Fibroblast of mammary gland (primary cell): ENCODE measurements at regions not wholly inside any gene's neighbourhood (a gene's known extent, or its start where the extent isn't known, plus 50 kb on each side); places are given as distances from the start of the nearest gene placed in this dataset.

ENCODE experiments used
- DNase-seq: peaks from one replicate; pipeline ENCODE4 v3.0.0-alpha.2; 2010; ENCODE audit warnings: low read depth
- H3K4me3 ChIP-seq: 2 replicates; pipeline ENCODE4 v1.5.1; 2011; ENCODE audit warnings: low read depth, mild to moderate bottlenecking, low read length, moderate library complexity; ENCODE audit not compliant: control insufficient read depth
- TF ChIP-seq, protein P1 (sequence below): conservative IDR thresholded peaks from 2 replicates; pipeline ENCODE4 v1.5.1; 2011; ENCODE audit warnings: low read depth, low read length, inconsistent platforms; ENCODE audit not compliant: control insufficient read depth, insufficient read depth

DNA sequence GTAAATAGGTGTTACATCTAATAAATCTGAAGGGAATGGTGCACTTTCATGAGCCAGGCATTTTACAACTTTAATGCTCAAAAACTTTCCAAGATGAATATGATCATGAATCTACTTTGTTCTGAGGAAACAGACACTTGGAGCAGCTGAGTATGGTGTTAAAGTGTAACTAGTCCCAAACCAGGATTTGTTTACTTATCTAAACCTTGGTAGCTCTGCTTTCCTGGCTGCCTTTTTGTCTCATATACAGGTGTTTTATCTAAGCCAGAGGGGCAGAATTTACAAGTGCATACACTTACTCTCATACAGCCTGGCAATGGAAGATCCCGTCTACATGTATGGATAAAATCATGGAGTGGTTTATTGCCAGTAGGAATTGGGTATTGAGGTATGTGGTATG is 171.5 kb downstream of the FAT3 start:
- TF ChIP-seq, protein P1, sequence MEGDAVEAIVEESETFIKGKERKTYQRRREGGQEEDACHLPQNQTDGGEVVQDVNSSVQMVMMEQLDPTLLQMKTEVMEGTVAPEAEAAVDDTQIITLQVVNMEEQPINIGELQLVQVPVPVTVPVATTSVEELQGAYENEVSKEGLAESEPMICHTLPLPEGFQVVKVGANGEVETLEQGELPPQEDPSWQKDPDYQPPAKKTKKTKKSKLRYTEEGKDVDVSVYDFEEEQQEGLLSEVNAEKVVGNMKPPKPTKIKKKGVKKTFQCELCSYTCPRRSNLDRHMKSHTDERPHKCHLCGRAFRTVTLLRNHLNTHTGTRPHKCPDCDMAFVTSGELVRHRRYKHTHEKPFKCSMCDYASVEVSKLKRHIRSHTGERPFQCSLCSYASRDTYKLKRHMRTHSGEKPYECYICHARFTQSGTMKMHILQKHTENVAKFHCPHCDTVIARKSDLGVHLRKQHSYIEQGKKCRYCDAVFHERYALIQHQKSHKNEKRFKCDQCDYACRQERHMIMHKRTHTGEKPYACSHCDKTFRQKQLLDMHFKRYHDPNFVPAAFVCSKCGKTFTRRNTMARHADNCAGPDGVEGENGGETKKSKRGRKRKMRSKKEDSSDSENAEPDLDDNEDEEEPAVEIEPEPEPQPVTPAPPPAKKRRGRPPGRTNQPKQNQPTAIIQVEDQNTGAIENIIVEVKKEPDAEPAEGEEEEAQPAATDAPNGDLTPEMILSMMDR, result no peak
- H3K4me3 ChIP-seq, result no peak overlapping the region
- DNase-seq, result no peak

GRCh38 chr11:92397221-92397755 is 172.7 kb downstream of the FAT3 start:
- no peak for DNase-seq
- TF ChIP-seq, protein P1, result no peak
- no peak overlapping the region for H3K4me3 ChIP-seq

GRCh38 chr11:92399705-92400104 is 175.1 kb downstream of the FAT3 start:
- no peak for DNase-seq
- no peak overlapping the region for H3K4me3 ChIP-seq
- TF ChIP-seq, protein P1, result peak; percentile 1

DNA sequence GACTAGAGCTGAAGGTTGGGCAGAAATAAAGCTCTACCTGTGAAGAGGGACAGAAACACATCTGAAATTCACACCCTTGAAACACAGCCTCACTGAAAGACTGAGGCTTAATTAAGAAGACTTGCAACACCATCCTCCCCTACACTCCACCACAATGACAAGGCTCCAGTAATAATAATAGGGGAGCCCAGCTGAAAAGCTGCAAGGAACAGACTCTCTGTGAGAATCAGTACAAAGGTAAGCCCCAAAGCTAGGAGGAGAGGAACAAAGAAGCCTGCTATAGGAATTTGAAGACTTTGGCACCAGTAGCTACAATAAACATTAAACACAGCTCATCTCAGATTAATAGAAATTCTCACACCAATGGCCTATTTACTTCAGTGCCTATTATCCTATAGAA is 176.9 kb downstream of the FAT3 start:
- no peak for DNase-seq
- TF ChIP-seq, protein P1, result no peak

GRCh38 chr11:92406472-92406871 is 181.9 kb downstream of the FAT3 start:
- TF ChIP-seq, protein P1, result no peak
- H3K4me3 ChIP-seq, result no peak overlapping the region
- no peak for DNase-seq

More for the DNA sequence above, 176.9 kb downstream of the FAT3 start:
- no peak overlapping the region for H3K4me3 ChIP-seq

DNA sequence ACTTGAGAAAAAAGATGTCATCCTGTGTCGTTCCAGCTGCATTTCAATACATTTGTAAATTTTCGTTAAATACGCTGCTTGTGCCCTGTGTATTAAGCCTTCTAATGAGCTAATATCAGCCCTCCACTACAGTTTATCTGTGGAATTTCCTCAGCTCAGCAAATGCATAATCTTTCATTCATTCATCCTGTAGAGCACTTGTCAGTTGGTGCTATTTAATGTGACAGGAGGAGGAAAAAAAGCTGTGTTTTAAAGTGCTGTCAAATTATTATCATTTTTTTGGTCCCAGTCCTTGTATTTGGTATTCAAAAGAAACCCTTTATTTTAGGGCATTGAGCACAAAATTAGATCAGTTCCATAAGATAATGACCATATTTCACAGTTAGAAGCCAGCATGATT is 184.7 kb downstream of the FAT3 start:
- DNase-seq, result no peak
- TF ChIP-seq, protein P1, result no peak
- H3K4me3 ChIP-seq, result no peak overlapping the region

DNA sequence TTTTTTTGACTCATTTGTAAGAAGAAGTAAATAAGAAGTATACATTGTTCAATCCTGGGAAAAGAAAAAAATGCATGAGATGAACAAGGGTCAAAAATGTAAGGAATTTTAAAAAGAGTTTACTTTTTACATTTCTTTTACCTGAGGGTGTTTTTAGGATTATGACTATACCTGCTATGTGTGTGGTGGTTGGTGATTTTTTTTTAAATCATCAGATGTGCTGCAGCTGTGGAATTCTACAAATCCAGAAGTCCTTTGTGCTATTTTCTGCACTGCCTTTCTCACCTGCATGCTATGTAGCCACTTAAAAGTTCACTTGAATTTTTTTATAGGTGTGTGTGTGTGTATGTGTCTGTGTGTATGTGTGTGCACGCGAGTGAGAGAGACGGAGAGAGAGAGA is 185.3 kb downstream of the FAT3 start:
- DNase-seq, result no peak
- TF ChIP-seq, protein P1, result no peak
- no peak overlapping the region for H3K4me3 ChIP-seq
